SU-DHL-6 (cell line): ENCODE measurements at regions not wholly inside any gene's neighbourhood (a gene's known extent, or its start where the extent isn't known, plus 50 kb on each side); places are given as distances from the start of the nearest gene placed in this dataset.

Experiments
- EZH2phosphoT487 ChIP-seq: fragments of 200-600 bp; sonication (generic), shearing (Covaris generic); conservative IDR thresholded peaks from 2 replicates; pipeline ENCODE4 v1.6.1; 2018; ENCODE audit warnings: mild to moderate bottlenecking, antibody characterized with exemption, low read length, moderate library complexity, mixed read lengths
- TF ChIP-seq, protein P1 (sequence below): fragments of 200-600 bp; sonication (generic); IDR thresholded peaks from one replicate; pipeline ENCODE4 v1.5.1; 2017; ENCODE audit warnings: antibody characterized with exemption, mild to moderate bottlenecking, low read length, moderate library complexity; ENCODE audit not compliant: insufficient read depth, poor library complexity, severe bottlenecking

DNA sequence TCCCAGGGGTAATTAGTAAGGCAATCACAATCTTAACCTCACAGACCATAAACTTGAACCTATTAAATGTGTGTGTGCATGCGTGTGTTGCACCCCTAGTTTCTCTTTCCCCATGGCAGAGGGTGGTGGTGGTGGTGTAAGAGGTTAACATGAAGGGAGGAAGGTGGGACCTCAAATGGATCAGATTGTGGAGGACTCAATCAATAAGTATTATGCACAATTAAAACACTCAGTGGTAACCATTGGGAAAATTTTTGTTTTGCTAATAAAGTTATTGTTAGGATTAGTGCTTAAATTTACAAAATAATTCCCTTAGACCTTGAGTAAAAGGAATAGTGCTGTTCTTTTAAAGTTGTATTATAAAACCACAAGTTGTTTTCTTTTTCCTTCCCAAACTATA, 283.0 kb downstream of the OLFM3 start:
- TF ChIP-seq, protein P1, sequence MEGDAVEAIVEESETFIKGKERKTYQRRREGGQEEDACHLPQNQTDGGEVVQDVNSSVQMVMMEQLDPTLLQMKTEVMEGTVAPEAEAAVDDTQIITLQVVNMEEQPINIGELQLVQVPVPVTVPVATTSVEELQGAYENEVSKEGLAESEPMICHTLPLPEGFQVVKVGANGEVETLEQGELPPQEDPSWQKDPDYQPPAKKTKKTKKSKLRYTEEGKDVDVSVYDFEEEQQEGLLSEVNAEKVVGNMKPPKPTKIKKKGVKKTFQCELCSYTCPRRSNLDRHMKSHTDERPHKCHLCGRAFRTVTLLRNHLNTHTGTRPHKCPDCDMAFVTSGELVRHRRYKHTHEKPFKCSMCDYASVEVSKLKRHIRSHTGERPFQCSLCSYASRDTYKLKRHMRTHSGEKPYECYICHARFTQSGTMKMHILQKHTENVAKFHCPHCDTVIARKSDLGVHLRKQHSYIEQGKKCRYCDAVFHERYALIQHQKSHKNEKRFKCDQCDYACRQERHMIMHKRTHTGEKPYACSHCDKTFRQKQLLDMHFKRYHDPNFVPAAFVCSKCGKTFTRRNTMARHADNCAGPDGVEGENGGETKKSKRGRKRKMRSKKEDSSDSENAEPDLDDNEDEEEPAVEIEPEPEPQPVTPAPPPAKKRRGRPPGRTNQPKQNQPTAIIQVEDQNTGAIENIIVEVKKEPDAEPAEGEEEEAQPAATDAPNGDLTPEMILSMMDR = no peak
- TF ChIP-seq EZH2phosphoT487 = no peak
